ENCODE measurements at regions not wholly inside any gene's neighbourhood (a gene's known extent, or its start where the extent isn't known, plus 50 kb on each side); places are given as distances from the start of the nearest gene placed in this dataset.

DNA sequence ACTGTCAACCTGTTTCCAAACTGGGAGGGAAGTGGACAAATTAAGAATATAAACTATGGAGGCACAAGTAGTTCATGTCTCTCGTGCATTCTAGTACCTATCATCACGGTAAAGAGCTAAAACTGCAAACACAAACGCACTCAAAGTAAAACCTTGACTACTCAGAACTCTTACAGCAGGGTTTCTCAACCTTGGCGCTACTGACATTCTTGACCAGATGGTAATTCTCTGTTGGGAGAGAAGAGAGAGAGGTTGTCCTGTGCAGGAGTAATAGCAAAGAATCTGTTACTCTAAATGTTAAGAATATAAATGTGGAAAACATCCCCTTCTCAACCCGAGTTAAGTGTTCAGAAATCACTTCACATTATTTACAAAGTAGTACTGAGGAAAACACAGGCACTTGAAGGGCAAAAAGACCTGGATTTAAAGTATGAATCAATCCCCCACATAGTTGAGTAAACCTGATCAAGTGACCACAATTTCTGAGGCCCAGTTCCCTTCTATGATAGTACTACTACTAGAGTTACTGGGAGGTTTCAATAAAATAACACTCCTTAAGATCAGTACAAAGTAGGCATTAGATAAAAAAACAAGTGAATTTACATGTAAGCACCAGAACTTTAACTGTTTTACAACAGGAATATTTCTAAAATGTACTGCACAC is 73.1 kb upstream of the ARHGAP32 start:
- Histone ChIP-seq H3K4me3 (replicated peaks in 1 of 3) (no peak overlapping the region), H3K27me3 (no peaks in the 10 kb centered on the region), H3K27ac (no peak overlapping the region), H3K4me1 (peaks cover 3 to 13% of the 10 kb centered on the region in 2 donors), H3K9me3 (no peaks in the 10 kb centered on the region), H3K36me3 (no peaks in the 10 kb centered on the region)
- 47 to 53% methylated on average over 5 of the region's 5 CpGs for WGBS, 2 donors
- TF ChIP-seq POLR2A (IDR thresholded peaks at IDR 0.05): no peak
- TF ChIP-seq, protein P1, sequence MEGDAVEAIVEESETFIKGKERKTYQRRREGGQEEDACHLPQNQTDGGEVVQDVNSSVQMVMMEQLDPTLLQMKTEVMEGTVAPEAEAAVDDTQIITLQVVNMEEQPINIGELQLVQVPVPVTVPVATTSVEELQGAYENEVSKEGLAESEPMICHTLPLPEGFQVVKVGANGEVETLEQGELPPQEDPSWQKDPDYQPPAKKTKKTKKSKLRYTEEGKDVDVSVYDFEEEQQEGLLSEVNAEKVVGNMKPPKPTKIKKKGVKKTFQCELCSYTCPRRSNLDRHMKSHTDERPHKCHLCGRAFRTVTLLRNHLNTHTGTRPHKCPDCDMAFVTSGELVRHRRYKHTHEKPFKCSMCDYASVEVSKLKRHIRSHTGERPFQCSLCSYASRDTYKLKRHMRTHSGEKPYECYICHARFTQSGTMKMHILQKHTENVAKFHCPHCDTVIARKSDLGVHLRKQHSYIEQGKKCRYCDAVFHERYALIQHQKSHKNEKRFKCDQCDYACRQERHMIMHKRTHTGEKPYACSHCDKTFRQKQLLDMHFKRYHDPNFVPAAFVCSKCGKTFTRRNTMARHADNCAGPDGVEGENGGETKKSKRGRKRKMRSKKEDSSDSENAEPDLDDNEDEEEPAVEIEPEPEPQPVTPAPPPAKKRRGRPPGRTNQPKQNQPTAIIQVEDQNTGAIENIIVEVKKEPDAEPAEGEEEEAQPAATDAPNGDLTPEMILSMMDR (IDR thresholded peaks at IDR 0.05): no peak
- intact Hi-C loops (cut with DNase I): no loop called here
- no peak for DNase-seq

DNA sequence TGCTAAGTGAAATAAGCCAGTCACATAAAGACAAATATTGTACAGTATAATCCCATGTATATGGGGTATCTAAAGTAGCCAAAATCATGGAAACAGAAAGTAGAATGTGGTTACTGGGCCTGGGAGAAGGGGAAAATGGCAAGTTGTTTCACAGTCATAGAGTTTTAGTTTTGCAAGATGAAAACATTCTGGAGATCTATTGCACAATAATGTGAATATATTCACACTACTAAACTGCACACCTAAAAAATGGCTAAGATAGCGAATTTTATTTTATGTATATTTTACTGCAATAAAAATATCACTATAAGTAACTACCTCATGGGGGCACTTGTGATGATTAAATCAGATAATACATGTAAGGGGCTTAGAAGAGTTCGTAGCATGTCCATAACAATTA is 72.0 kb upstream of the ARHGAP32 start:
- TF ChIP-seq POLR2A (IDR thresholded peaks at IDR 0.05): no peak
- TF ChIP-seq, protein P1 (IDR thresholded peaks at IDR 0.05): no peak
- no peak for DNase-seq
- no peaks in the 10 kb centered on the region for H3K27me3 ChIP-seq
- H3K9me3 ChIP-seq: no peaks in the 10 kb centered on the region
- H3K36me3 ChIP-seq: no peaks in the 10 kb centered on the region
- intact Hi-C loops (cut with DNase I): no loop called here
- WGBS, 2 donors: 95 to 97% methylated on average over 2 of the region's 2 CpGs
- H3K4me3 ChIP-seq (replicated peaks in 1 of 3): no peak overlapping the region
- H3K27ac ChIP-seq: no peak overlapping the region
- peaks cover 3 to 13% of the 10 kb centered on the region in 2 donors for H3K4me1 ChIP-seq

DNA sequence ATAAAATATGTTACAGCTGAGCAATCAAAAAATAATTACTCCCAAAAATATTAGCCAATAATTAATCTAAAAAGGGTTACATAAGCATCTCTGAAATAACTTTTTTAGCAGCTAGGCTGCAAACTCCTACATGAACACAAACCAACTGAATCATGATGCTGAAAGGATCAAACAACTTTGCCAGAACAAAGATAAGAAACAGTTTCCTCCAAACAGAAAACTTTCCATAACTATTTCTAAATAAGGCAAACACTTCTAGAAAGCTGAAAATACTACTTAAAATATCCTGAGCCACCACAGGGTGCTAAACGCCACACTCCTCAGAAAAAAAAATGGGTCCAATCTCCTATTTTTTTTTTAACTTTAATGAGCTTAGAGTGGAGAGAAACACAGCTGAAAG is 68.6 kb upstream of the ARHGAP32 start:
- 76 to 80% methylated on average over 1 of the region's 1 CpG for WGBS, 2 donors
- no peaks in the 10 kb centered on the region for H3K36me3 ChIP-seq
- no peak overlapping the region for H3K4me3 ChIP-seq (replicated peaks in 1 of 3)
- no peaks in the 10 kb centered on the region for H3K27me3 ChIP-seq
- no peak overlapping the region for H3K27ac ChIP-seq
- H3K4me1 ChIP-seq: peaks cover 3 to 13% of the 10 kb centered on the region in 2 donors
- no peaks in the 10 kb centered on the region for H3K9me3 ChIP-seq
- intact Hi-C loops (cut with DNase I): no loop called here
- no peak for DNase-seq
- TF ChIP-seq, protein P1 (IDR thresholded peaks at IDR 0.05): no peak
- no peak for TF ChIP-seq POLR2A (IDR thresholded peaks at IDR 0.05)

DNA sequence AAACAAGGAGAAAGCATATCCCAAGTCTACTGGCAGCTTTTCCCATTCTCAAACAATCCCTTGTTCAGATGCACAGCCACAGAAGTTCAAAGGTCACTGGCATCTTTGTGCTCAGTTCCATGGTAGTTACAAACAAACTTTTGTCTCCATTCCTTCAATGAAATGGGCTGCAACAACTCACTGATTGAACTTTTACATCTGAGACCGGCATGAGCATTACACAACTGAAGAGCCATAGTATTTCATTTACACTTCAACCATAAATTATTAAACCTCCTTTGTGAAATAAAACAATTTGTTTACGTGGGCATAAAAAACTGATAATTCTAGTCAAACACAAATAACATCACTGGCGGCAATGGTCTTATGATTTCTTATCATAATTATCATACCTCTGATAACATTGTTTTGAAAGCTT is 67.8 kb upstream of the ARHGAP32 start:
- WGBS, 2 donors: 94% methylated on average over 3 of the region's 3 CpGs
- H3K9me3 ChIP-seq: no peaks in the 10 kb centered on the region
- TF ChIP-seq, protein P1 (IDR thresholded peaks at IDR 0.05): no peak
- TF ChIP-seq POLR2A (IDR thresholded peaks at IDR 0.05): no peak
- H3K4me3 ChIP-seq (replicated peaks in 1 of 3): no peak overlapping the region
- intact Hi-C loops (cut with DNase I): no loop called here
- DNase-seq: no peak
- H3K27me3 ChIP-seq: no peaks in the 10 kb centered on the region
- H3K36me3 ChIP-seq: no peaks in the 10 kb centered on the region
- H3K27ac ChIP-seq: no peak overlapping the region
- H3K4me1 ChIP-seq: peaks cover 3 to 6% of the 10 kb centered on the region in 2 donors

DNA sequence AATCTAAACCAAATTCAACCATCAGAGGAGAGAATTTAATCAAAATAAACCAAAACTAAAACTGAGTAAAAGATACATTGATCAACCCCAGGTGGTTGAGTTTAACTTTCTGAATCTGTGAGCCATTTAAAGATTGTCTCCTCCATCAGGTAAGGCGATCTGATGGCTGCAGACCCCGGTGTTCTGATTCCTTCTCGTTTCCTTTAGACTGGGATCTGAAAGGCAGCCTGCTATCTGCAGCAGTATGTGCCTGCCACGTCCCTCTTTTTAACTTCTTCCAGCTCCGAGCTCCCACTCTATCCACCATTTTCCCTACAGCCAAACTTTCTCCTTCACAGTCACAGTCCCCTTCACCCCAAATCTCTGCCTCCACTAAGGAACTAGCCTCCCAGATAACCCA is 66.1 kb upstream of the ARHGAP32 start:
- Histone ChIP-seq H3K4me3 (replicated peaks in 1 of 3) (no peak overlapping the region), H3K9me3 (no peaks in the 10 kb centered on the region), H3K36me3 (no peaks in the 10 kb centered on the region), H3K27ac (no peak overlapping the region), H3K4me1 (peaks cover 3% of the 10 kb centered on the region in 2 donors), H3K27me3 (no peaks in the 10 kb centered on the region)
- DNase-seq: no peak
- intact Hi-C loops (cut with DNase I): no loop called here
- TF ChIP-seq, protein P1 (IDR thresholded peaks at IDR 0.05): no peak
- TF ChIP-seq POLR2A (IDR thresholded peaks at IDR 0.05): no peak
- WGBS, 2 donors: 72 to 84% methylated on average over 5 of the region's 5 CpGs

All from thyroid gland (tissue), 4 donors.